Omental fat pad (tissue), 3 donors: ENCODE measurements at regions not wholly inside any gene's neighbourhood (a gene's known extent, or its start where the extent isn't known, plus 50 kb on each side); places are given as distances from the start of the nearest gene placed in this dataset.

ENCODE experiments used
- ATAC-seq: fragments of 150-250 bp; one replicate; pipeline ENCODE4 v1.9.1; 2016; ENCODE audit warnings: mild to moderate bottlenecking, moderate library complexity; ENCODE audit not compliant: low FRiP score
- DNase-seq: peaks from one replicate; pipeline ENCODE4 v3.0.0-alpha.2; 2019; ENCODE audit warnings: low spot score
- CTCF ChIP-seq, 3 donors: fragments of 450-650 bp; IDR thresholded peaks; one replicate each; pipeline ENCODE4 v1.5.1; 2016 to 2017; ENCODE audit warnings: antibody characterized with exemption in 3 of 3, mild to moderate bottlenecking in 3 of 3, moderate library complexity in 2 of 3

DNA sequence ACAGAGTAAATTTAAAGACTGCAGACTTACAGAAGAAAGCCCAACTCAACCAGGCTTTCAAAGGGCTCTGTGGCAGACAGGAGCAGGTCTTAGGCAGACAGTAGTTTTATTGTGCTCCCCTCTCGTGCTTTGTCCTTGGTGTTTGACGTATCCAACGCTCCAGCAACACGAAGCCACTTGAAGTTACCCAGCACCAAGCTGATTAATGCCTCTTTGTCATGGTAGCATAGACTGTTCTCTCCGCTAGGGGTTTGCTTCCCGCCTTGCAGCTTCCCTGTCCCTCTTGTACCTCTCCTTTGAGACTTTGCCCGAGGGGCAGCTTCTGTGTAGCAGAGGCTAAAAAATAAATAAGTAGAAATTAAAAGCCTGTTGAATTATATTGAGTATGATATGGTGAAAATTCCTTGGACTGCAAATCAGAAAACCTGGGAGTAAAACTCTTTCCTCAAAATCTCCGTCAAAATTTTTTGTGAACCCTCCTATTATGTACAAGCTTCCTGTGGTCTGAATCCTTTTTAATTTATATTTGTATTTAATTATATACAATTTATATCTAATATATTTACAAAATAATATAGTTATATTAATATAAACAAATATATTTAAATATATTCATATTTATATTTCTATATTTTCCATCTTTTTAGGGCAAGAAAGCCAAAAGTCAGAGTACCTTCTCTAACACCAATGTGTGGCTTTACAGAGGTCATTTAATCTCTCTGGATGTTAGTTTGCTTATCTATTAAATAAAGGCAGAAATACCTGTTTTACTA, 405.4 kb downstream of the DMAC1 start:
- ATAC-seq (no peak), DNase-seq (no peak)
- TF ChIP-seq CTCF (IDR thresholded peaks at IDR 0.05) = no peak

- ATAC-seq = no peak
- no peak for TF ChIP-seq CTCF (IDR thresholded peaks at IDR 0.05)
- no peak for DNase-seq
These were observed 407.4 kb downstream of the DMAC1 start for GRCh38 chr9:7392148-7392547.

GRCh38 chr9:7388755-7389154, 410.8 kb downstream of the DMAC1 start:
- no peak for ATAC-seq
- no peak for TF ChIP-seq CTCF (IDR thresholded peaks at IDR 0.05)
- DNase-seq = no peak

GRCh38 chr9:7387840-7388239, 411.7 kb downstream of the DMAC1 start:
- DNase-seq (no peak), ATAC-seq (no peak)
- TF ChIP-seq CTCF (IDR thresholded peaks at IDR 0.05) = no peak

DNA sequence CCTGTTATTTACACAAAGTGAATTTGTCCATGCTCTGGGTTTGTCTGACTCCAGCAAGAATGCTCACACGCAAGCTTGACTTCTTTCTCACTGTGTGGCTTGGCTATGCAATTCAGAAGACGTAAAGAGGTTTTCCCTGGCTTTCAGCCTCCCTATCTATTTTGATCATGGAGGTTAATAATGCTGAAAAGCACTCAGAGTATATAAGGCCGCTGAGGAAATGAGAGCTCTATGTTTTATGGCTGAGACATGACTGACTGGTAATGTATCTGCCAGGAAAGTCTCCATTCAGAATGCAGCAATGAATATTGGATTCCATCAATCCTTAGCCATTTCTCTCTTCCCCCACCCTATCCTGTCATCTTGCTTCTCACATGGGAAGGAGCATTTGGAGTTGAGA, 417.3 kb downstream of the DMAC1 start:
- DNase-seq = no peak
- ATAC-seq = no peak
- no peak for TF ChIP-seq CTCF (IDR thresholded peaks at IDR 0.05)

DNA sequence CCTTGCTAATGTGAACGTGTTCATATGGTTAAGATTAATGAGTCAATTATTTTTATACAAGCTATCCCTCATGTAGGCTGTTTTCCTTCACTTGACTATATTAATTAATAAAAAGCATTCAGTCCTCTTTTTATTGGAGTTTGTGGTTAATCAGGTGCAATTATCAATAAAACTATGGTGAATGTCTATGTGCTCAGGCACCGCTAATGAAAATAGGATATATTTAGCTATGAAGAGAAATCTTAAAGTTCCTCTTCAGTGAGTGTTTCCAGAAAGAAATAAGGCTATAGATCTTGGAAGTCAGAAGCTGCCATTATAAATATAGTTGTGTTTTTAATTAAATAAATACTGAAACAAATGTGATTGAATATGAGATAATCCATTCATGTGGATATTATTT, 422.1 kb downstream of the DMAC1 start:
- no peak for TF ChIP-seq CTCF (IDR thresholded peaks at IDR 0.05)
- ATAC-seq (no peak), DNase-seq (no peak)

DNA sequence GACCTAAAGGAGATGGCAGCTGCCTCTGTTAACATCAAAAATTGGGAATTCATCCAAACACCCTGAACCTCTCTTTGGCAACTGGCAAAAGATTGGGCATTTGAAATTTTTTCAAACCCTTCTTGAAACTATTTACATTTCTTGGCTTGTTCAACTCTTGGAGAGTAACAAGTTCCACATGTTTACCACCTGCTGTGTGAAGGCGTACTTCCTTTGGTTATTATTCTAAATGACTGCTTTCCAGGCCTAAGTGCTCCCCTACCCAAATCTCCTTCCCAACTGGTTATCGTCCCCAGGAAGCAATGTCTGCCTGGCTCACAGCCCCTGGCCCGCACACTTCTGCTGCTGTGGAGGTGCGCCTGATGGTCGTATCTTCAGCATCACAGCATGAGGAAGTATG, 422.7 kb downstream of the DMAC1 start:
- TF ChIP-seq CTCF (IDR thresholded peaks at IDR 0.05) = no peak
- no peak for DNase-seq
- no peak for ATAC-seq
